ENCODE measurements at regions not wholly inside any gene's neighbourhood (a gene's known extent, or its start where the extent isn't known, plus 50 kb on each side); places are given as distances from the start of the nearest gene placed in this dataset.

GRCh38 chr12:27870939-27871338, 90.9 kb upstream of the MANSC4 start:
- no peak for TF ChIP-seq POLR2AphosphoS5 (IDR thresholded peaks at IDR 0.05; ENCODE audit: low read depth, low read length)
- no peak for TF ChIP-seq MAX (IDR thresholded peaks at IDR 0.05; ENCODE audit: low read depth)
- no peak for TF ChIP-seq SIN3A (IDR thresholded peaks at IDR 0.05; ENCODE audit: borderline replicate concordance, low read depth, low read length)

All from SK-N-SH (cell line).